Retina (tissue), 1 donor: ENCODE measurements at regions not wholly inside any gene's neighbourhood (a gene's known extent, or its start where the extent isn't known, plus 50 kb on each side); places are given as distances from the start of the nearest gene placed in this dataset.
A peak's percentile ranks its signal among the peaks of the same experiment; 100 is the strongest.

Experiments
- DNase-seq: peaks from one replicate; pipeline ENCODE4 v3.0.0-alpha.2; 2016

GRCh38 chr3:59578129-59578528 lies 528.3 kb upstream of the CFAP20DC start:
- no peak for DNase-seq

GRCh38 chr3:59576606-59577005 lies 526.8 kb upstream of the CFAP20DC start:
- DNase-seq: no peak

- DNase-seq: peak; percentile 89
These were observed 525.5 kb upstream of the CFAP20DC start for GRCh38 chr3:59575113-59576001.

GRCh38 chr3:59573911-59574310 lies 524.1 kb upstream of the CFAP20DC start:
- no peak for DNase-seq

- DNase-seq: no peak
These were observed 522.3 kb upstream of the CFAP20DC start for GRCh38 chr3:59572106-59572505.

- no peak for DNase-seq
These were observed 521.0 kb upstream of the CFAP20DC start for GRCh38 chr3:59570806-59571205.

GRCh38 chr3:59567661-59568060 lies 517.8 kb upstream of the CFAP20DC start:
- no peak for DNase-seq

- DNase-seq: no peak
These were observed 516.7 kb upstream of the CFAP20DC start for GRCh38 chr3:59566481-59566975.

- no peak for DNase-seq
These were observed 515.3 kb upstream of the CFAP20DC start for GRCh38 chr3:59565125-59565524.

- DNase-seq: no peak
These were observed 514.1 kb upstream of the CFAP20DC start for GRCh38 chr3:59563966-59564365.

GRCh38 chr3:59563072-59563605 lies 513.3 kb upstream of the CFAP20DC start:
- no peak for DNase-seq

GRCh38 chr3:59559721-59560435 lies 510.1 kb upstream of the CFAP20DC start:
- DNase-seq: no peak

GRCh38 chr3:59558906-59559720 lies 509.3 kb upstream of the CFAP20DC start:
- no peak for DNase-seq

- DNase-seq: no peak
These were observed 505.9 kb upstream of the CFAP20DC start for GRCh38 chr3:59555593-59556315.

GRCh38 chr3:59553076-59553475 lies 503.3 kb upstream of the CFAP20DC start:
- no peak for DNase-seq

- DNase-seq: no peak
These were observed 502.0 kb upstream of the CFAP20DC start for GRCh38 chr3:59551834-59552233.

GRCh38 chr3:59549962-59550361 lies 500.1 kb upstream of the CFAP20DC start:
- DNase-seq: no peak

GRCh38 chr3:59547874-59548273 lies 498.0 kb upstream of the CFAP20DC start:
- no peak for DNase-seq

- no peak for DNase-seq
These were observed 496.7 kb upstream of the CFAP20DC start for GRCh38 chr3:59546522-59546921.

- DNase-seq: no peak
These were observed 495.5 kb upstream of the CFAP20DC start for GRCh38 chr3:59545374-59545773.

GRCh38 chr3:59542276-59542675 lies 492.5 kb upstream of the CFAP20DC start:
- DNase-seq: no peak

GRCh38 chr3:59540696-59541095 lies 490.9 kb upstream of the CFAP20DC start:
- no peak for DNase-seq
